HCT116 (cell line): ENCODE measurements at regions not wholly inside any gene's neighbourhood (a gene's known extent, or its start where the extent isn't known, plus 50 kb on each side); places are given as distances from the start of the nearest gene placed in this dataset.

Experiments
- ATAC-seq: fragments of 200-7000 bp; cut with Tn5 transposase; 2 replicates; pipeline ENCODE4 v1.9.1; 2020; ENCODE audit warnings: mild to moderate bottlenecking, moderate library complexity
- BruUV-seq: library from RNA; stranded (reverse); fragments of 400-500 nt; replicated peaks from 2 replicates; lab custom pipeline; 2021; lab: Mats Ljungman, UMichigan
- CTCF ChIA-PET: fragments of 300-600 bp; sonication (Branson Sonifier 250); formaldehyde crosslinking; loops from one replicate; lab custom pipeline; 2021; ENCODE audit warnings: antibody characterized with exemption; lab: Charles Lee
- POLR2A ChIA-PET: fragments of 300-600, 350-600 bp; sonication (Branson Sonifier 250); formaldehyde crosslinking; loops from one replicate; lab custom pipeline; 2021; ENCODE audit warnings: antibody characterized with exemption; lab: Charles Lee
- RAD21 ChIA-PET, 2 experiments: fragments of 300-600 bp; sonication (Branson Sonifier 250); formaldehyde crosslinking; loops; one replicate each; lab custom pipeline; 2023; ENCODE audit warnings: low total read pairs in 2 of 2; ENCODE audit not compliant: uncharacterized antibody in 2 of 2, unreplicated experiment in 2 of 2, low non-redundant PET in 1 of 2; lab: Charles Lee
- DNase-seq: peaks from one replicate; pipeline ENCODE4 v3.0.0-alpha.2; 2010; ENCODE audit warnings: low read depth, low spot score
- H2AFZ ChIP-seq: fragments of 200-600 bp; shearing (Covaris generic), sonication (generic); 2 replicates; pipeline ENCODE4 v1.6.1; 2017; ENCODE audit warnings: low read depth, mixed run types, mixed read lengths, antibody characterized with exemption, low read length; ENCODE audit not compliant: poor library complexity, severe bottlenecking
- H3K27ac ChIP-seq: 2 replicates; pipeline ENCODE4 v1.5.1; 2012; ENCODE audit warnings: low read depth, low read length
- H3K27me3 ChIP-seq: fragments of 200-600 bp; sonication (generic); 2 replicates; pipeline ENCODE4 v1.6.1; 2016; ENCODE audit warnings: mixed run types, low read length, mixed read lengths; ENCODE audit not compliant: insufficient read depth
- H3K36me3 ChIP-seq, 2 experiments: fragments of 200-500 bp in 1 of 2; fragments of 200-600 bp in 1 of 2; sonication (Bioruptor generic) in 1 of 2; sonication (generic) in 1 of 2; 2 replicates each; pipeline versions ENCODE4 v1.5.1 to v1.6.1; 2014 to 2016; ENCODE audit warnings: low read length in 2 of 2, inconsistent platforms in 1 of 2, mixed read lengths in 1 of 2, mixed run types in 1 of 2; ENCODE audit not compliant: insufficient read depth in 2 of 2, control insufficient read depth in 1 of 2
- H3K4me1 ChIP-seq, 2 experiments: fragments of 200-600 bp in 1 of 2; sonication (generic) in 1 of 2; 2 replicates each; pipeline versions ENCODE4 v1.5.1 to v1.6.1; 2012 to 2017; ENCODE audit warnings: low read length in 2 of 2, inconsistent platforms in 1 of 2, mild to moderate bottlenecking in 1 of 2, mixed read lengths in 1 of 2, mixed run types in 1 of 2, moderate library complexity in 1 of 2; ENCODE audit not compliant: insufficient read depth in 2 of 2, control insufficient read depth in 1 of 2
- H3K4me2 ChIP-seq: fragments of 200-600 bp; sonication (generic); 2 replicates; pipeline ENCODE4 v1.6.1; 2017; ENCODE audit warnings: mixed run types, low read length, mixed read lengths
- H3K4me3 ChIP-seq, 2 experiments: fragments of 200-600 bp in 1 of 2; sonication (generic) in 1 of 2; replicated peaks in 1 of 2; 2 replicates each; pipeline ENCODE4 v1.5.1; 2011 to 2016; ENCODE audit warnings: low read length in 2 of 2, control low read depth in 1 of 2, low read depth in 1 of 2, mild to moderate bottlenecking in 1 of 2, mixed read lengths in 1 of 2, mixed run types in 1 of 2
- H3K79me2 ChIP-seq: fragments of 200-600 bp; sonication (generic); 2 replicates; pipeline ENCODE4 v1.6.1; 2017; ENCODE audit warnings: mild to moderate bottlenecking, mixed run types, low read length, moderate library complexity, mixed read lengths; ENCODE audit not compliant: insufficient read depth
- H3K9ac ChIP-seq: fragments of 200-600 bp; sonication (generic); 2 replicates; pipeline ENCODE4 v1.6.1; 2016; ENCODE audit warnings: low read length, mixed read lengths
- H3K9me2 ChIP-seq: fragments of 200-600 bp; sonication (generic), shearing (Covaris generic); 2 replicates; pipeline ENCODE4 v1.6.1; 2017; ENCODE audit warnings: mixed run types, mild to moderate bottlenecking, moderate library complexity; ENCODE audit not compliant: insufficient read depth
- H3K9me3 ChIP-seq, 2 experiments: fragments of 200-500 bp in 1 of 2; fragments of 200-600 bp in 1 of 2; sonication (Bioruptor generic) in 1 of 2; sonication (generic) in 1 of 2; 2 replicates each; pipeline ENCODE4 v1.6.1; 2014 to 2017; ENCODE audit warnings: low read length in 2 of 2, mixed read lengths in 2 of 2, inconsistent platforms in 1 of 2, low read depth in 1 of 2, mild to moderate bottlenecking in 1 of 2, mixed run types in 1 of 2, moderate library complexity in 1 of 2; ENCODE audit not compliant: control insufficient read depth in 1 of 2, insufficient read depth in 1 of 2
- H4K20me1 ChIP-seq: fragments of 200-600 bp; sonication (generic), shearing (Covaris generic); 2 replicates; pipeline ENCODE4 v1.6.1; 2017; ENCODE audit warnings: mixed run types, mild to moderate bottlenecking, moderate library complexity; ENCODE audit not compliant: insufficient read depth
- CBX3 ChIP-seq: IDR thresholded peaks from 2 replicates; pipeline ENCODE4 v1.6.1; 2012; ENCODE audit warnings: low read depth
- CEBPB ChIP-seq: IDR thresholded peaks from 2 replicates; pipeline ENCODE4 v1.6.1; 2012; ENCODE audit warnings: low read depth
- CTCF ChIP-seq, 3 experiments: fragments of 200-600 bp in 1 of 3; sonication (generic) in 1 of 3; IDR thresholded peaks in 2 of 3; conservative IDR thresholded peaks in 1 of 3; 2 replicates each; pipeline ENCODE4 v1.5.1; 2012 to 2017; ENCODE audit warnings: low read depth in 2 of 3, low read length in 2 of 3, antibody characterized with exemption in 1 of 3, borderline replicate concordance in 1 of 3, control low read depth in 1 of 3, mild to moderate bottlenecking in 1 of 3, mixed read lengths in 1 of 3, mixed run types in 1 of 3, moderate library complexity in 1 of 3; ENCODE audit not compliant: insufficient read depth in 1 of 3
- EZH2phosphoT487 ChIP-seq: fragments of 200-600 bp; IDR thresholded peaks from 2 replicates; pipeline ENCODE4 v1.6.1; 2018; ENCODE audit warnings: antibody characterized with exemption, borderline replicate concordance
- JUND ChIP-seq: IDR thresholded peaks from 2 replicates; pipeline ENCODE4 v1.6.1; 2012
- MAX ChIP-seq: IDR thresholded peaks from 2 replicates; pipeline ENCODE4 v1.6.1; 2012
- POLR2A ChIP-seq: IDR thresholded peaks from 2 replicates; pipeline ENCODE4 v1.7.0; 2011; ENCODE audit warnings: borderline replicate concordance; ENCODE audit not compliant: insufficient read depth, insufficient read length; ENCODE audit errors: extremely low read depth
- RAD21 ChIP-seq: IDR thresholded peaks from 2 replicates; pipeline ENCODE4 v1.6.1; 2012; ENCODE audit warnings: low read depth, mild to moderate bottlenecking
- REST ChIP-seq: IDR thresholded peaks from 2 replicates; pipeline ENCODE4 v1.6.1; 2012; ENCODE audit warnings: low read depth
- SIN3A ChIP-seq: IDR thresholded peaks from 2 replicates; pipeline ENCODE4 v1.6.1; 2012; ENCODE audit warnings: low read depth
- SP1 ChIP-seq: IDR thresholded peaks from 2 replicates; pipeline ENCODE4 v1.6.1; 2012; ENCODE audit warnings: low read depth
- ZBTB33 ChIP-seq: IDR thresholded peaks from 2 replicates; pipeline ENCODE4 v1.6.1; 2011; ENCODE audit warnings: mild to moderate bottlenecking, low read length, moderate library complexity; ENCODE audit not compliant: insufficient replicate concordance; ENCODE audit errors: extremely low read depth
- ZNF274 ChIP-seq: fragments of 200-500 bp; sonication (Bioruptor generic); IDR thresholded peaks from 2 replicates; pipeline ENCODE4 v1.6.1; 2014; ENCODE audit warnings: mild to moderate bottlenecking, low read depth, low read length, inconsistent platforms
- intact Hi-C: fragments of 100-400 bp; cut with micrococcal nuclease; formaldehyde crosslinking; loops from 2 replicates; pipeline ENCODE4 v1.10.0; 2022

- Histone ChIP-seq H3K9ac (no peak overlapping the region), H4K20me1 (no peaks in the 10 kb centered on the region), H2AFZ (no peak overlapping the region), H3K4me2 (no peak overlapping the region), H3K9me3 (no peaks in the 10 kb centered on the region), H3K79me2 (no peaks in the 10 kb centered on the region), H3K9me2 (no peaks in the 10 kb centered on the region), H3K4me3 (no peak overlapping the region), H3K27me3 (peaks cover 5% of the 10 kb centered on the region; the same call in 1 of the 2 replicates), H3K36me3 (no peaks in the 10 kb centered on the region), H3K27ac (no peak overlapping the region), H3K4me1 (no peaks in the 10 kb centered on the region)
- DNase-seq = no peak
- no peak for ATAC-seq
- RAD21 ChIA-PET = interaction anchor here in 1 of 2 experiments (0.5 kb wide), 1 partner anchor 15 kb away, joined by 3 read pairs; no protein-coding TSS in a partner anchor
- intact Hi-C loops = no loop called here
- no TSS peak for BruUV-seq
- POLR2A ChIA-PET = no interaction called here
- TF ChIP-seq CBX3 (no peak), RAD21 (no peak), JUND (no peak), SIN3A (no peak), POLR2A (no peak), CEBPB (no peak), CTCF (IDR thresholded peaks at IDR 0.05 in 2 of 3, conservative IDR thresholded peaks at IDR 0.05 in 1 of 3; ENCODE audit: borderline replicate concordance in 1 of 3, insufficient read depth in 1 of 3, low read depth in 2 of 3, low read length in 2 of 3) (no peak), ZBTB33 (no peak), REST (no peak), ZNF274 (no peak), MAX (no peak), EZH2phosphoT487 (no peak), SP1 (no peak)
- CTCF ChIA-PET = no interaction called here
Observed at GRCh38 chr6:84892671-84893070, 128.3 kb upstream of the TBX18 start.
